ENCODE measurements at regions not wholly inside any gene's neighbourhood (a gene's known extent, or its start where the extent isn't known, plus 50 kb on each side); places are given as distances from the start of the nearest gene placed in this dataset.

DNA sequence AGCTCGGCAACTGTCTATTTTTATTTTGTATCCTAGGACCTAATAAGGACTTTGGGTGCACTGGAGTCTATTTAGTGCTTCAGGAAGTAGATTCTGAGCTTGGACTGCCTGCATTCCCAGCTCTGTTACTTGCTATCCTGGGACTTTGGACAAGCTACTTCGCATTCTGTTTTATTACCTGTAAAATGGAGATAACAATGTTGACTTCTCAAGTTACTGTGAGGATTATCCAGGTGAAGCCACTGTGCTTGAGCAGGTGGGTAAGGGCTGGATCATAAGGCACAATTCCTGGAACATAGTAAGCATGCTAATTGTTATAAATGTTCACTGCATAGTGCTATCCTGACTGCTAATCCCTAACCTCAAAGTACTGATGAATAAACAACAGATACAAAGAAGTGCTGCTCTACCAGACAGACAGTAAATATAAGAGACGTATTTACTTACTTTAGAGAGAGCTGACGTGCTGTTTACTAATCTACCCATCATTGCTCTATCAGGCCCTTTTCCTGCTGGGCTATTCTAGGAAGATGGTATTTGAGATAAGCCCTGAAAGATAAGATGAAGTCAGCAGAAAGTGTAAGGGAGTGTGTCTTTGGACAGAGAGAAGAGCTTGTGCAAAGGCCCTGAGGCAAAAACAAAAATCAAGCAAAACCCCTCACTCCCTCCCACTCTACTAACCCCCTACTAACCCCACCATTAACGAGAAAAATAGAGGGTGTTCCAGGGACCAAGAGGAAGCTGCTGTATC, 50.8 kb upstream of the FLT1 start:
- Mint-ChIP-seq H3K4me3 (no peak overlapping the region), H3K27me3 (ENCODE audit: low read depth) (peaks cover 8% of the 10 kb centered on the region), H3K9me3 (peaks cover 2% of the 10 kb centered on the region), H3K27ac (ENCODE audit: unreplicated experiment) (no peak overlapping the region), H3K36me3 (ENCODE audit: low read depth) (no peaks in the 10 kb centered on the region), H3K4me1 (no peaks in the 10 kb centered on the region)
- TF ChIP-seq, protein P1, sequence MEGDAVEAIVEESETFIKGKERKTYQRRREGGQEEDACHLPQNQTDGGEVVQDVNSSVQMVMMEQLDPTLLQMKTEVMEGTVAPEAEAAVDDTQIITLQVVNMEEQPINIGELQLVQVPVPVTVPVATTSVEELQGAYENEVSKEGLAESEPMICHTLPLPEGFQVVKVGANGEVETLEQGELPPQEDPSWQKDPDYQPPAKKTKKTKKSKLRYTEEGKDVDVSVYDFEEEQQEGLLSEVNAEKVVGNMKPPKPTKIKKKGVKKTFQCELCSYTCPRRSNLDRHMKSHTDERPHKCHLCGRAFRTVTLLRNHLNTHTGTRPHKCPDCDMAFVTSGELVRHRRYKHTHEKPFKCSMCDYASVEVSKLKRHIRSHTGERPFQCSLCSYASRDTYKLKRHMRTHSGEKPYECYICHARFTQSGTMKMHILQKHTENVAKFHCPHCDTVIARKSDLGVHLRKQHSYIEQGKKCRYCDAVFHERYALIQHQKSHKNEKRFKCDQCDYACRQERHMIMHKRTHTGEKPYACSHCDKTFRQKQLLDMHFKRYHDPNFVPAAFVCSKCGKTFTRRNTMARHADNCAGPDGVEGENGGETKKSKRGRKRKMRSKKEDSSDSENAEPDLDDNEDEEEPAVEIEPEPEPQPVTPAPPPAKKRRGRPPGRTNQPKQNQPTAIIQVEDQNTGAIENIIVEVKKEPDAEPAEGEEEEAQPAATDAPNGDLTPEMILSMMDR (conservative IDR thresholded peaks at IDR 0.05), result no peak
- DNase-seq (ENCODE audit: low read depth, low spot score), result no peak
